RWPE1 (cell line): ENCODE measurements at regions not wholly inside any gene's neighbourhood (a gene's known extent, or its start where the extent isn't known, plus 50 kb on each side); places are given as distances from the start of the nearest gene placed in this dataset.

Source experiments
- CTCF ChIA-PET: fragments of 350-600 bp; sonication (Branson Sonifier 250); formaldehyde crosslinking; extraction: SDS; loops from one replicate; lab custom pipeline; 2021; lab: Yijun Ruan, JAX
- POLR2A ChIA-PET: fragments of 400-600 bp; formaldehyde crosslinking; extraction: SDS; loops from one replicate; lab custom pipeline; 2020; ENCODE audit warnings: antibody characterized with exemption; ENCODE audit not compliant: low non-redundant PET; lab: Yijun Ruan, JAX
- DNase-seq: peaks from one replicate; pipeline ENCODE4 v3.0.0; 2012; ENCODE audit warnings: low spot score
- H3K27ac ChIP-seq: fragments of 450-650 bp; 2 replicates; pipeline ENCODE4 v1.5.1; 2017
- TF ChIP-seq, protein P1 (sequence below): fragments of 450-650 bp; conservative IDR thresholded peaks from 2 replicates; pipeline ENCODE4 v1.5.1; 2017; ENCODE audit warnings: low read depth, mild to moderate bottlenecking

DNA sequence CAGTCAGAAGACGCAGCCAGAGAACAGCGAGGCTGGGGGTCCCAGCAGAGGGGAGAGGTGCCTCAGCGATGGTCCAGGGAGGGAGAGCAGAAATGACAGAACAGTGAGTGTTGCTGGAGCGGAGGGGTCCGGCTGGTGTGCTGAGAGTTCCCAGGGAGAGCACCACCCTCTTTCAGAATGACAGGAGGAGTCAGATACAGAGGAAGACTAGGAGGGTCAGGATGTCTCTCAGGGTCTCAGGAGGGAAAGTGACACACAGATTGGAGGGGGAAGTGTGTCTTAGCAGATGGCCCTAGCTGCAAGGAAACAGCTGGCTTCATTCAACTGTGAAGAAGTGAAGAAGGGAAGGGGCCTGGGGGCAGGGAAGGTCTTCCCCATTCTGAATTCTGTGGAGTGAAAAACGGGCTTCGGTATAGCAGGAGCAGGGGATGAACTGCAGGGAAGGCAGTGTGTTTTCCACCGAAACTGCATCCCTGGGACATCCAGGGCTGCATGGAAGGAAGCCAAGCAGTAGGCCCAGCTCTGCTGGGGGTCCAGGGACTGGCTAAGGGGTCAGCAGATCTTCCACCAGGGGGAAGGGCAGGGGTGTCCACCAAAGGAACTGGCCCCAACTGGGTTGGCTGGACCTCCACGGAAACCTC lies 90.0 kb upstream of the OTOS start:
- H3K27ac ChIP-seq, result no peak overlapping the region
- POLR2A ChIA-PET, result no interaction called here
- no peak for DNase-seq
- CTCF ChIA-PET, result interaction anchor here (0.6 to 1.1 kb wide), 3 partner anchors 117 to 226 kb away, joined by 3 read pairs; no protein-coding TSS in a partner anchor
- TF ChIP-seq, protein P1, sequence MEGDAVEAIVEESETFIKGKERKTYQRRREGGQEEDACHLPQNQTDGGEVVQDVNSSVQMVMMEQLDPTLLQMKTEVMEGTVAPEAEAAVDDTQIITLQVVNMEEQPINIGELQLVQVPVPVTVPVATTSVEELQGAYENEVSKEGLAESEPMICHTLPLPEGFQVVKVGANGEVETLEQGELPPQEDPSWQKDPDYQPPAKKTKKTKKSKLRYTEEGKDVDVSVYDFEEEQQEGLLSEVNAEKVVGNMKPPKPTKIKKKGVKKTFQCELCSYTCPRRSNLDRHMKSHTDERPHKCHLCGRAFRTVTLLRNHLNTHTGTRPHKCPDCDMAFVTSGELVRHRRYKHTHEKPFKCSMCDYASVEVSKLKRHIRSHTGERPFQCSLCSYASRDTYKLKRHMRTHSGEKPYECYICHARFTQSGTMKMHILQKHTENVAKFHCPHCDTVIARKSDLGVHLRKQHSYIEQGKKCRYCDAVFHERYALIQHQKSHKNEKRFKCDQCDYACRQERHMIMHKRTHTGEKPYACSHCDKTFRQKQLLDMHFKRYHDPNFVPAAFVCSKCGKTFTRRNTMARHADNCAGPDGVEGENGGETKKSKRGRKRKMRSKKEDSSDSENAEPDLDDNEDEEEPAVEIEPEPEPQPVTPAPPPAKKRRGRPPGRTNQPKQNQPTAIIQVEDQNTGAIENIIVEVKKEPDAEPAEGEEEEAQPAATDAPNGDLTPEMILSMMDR, result no peak

DNA sequence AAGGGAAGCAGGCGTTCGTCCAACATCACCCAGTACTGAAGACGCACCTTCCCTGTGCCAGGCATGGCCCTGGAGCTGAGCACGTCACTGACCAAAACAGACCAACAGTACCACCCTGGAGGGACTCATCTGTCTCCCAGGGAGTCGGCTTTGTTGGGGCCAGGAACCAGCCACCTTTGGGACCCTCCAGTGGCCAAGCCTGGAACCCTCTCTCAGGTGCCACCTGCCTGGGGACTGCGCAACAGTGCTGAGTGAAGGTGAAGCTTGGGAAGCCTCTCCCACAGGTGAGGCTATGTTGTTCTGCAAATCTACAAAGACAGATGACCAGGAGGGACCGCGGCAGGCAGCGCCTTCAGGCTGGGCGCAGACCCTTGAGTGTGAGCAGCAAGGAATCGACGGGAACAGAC lies 91.4 kb upstream of the OTOS start:
- ChIA-PET CTCF (interaction anchor here (0.8 to 2.7 kb wide), 5 partner anchors 82 to 207 kb away, joined by 3 to 17 read pairs (median 6); partner anchors contain the start of gene GPC1), POLR2A (no interaction called here)
- TF ChIP-seq, protein P1, result no peak
- DNase-seq, result no peak
- no peak overlapping the region for H3K27ac ChIP-seq

DNA sequence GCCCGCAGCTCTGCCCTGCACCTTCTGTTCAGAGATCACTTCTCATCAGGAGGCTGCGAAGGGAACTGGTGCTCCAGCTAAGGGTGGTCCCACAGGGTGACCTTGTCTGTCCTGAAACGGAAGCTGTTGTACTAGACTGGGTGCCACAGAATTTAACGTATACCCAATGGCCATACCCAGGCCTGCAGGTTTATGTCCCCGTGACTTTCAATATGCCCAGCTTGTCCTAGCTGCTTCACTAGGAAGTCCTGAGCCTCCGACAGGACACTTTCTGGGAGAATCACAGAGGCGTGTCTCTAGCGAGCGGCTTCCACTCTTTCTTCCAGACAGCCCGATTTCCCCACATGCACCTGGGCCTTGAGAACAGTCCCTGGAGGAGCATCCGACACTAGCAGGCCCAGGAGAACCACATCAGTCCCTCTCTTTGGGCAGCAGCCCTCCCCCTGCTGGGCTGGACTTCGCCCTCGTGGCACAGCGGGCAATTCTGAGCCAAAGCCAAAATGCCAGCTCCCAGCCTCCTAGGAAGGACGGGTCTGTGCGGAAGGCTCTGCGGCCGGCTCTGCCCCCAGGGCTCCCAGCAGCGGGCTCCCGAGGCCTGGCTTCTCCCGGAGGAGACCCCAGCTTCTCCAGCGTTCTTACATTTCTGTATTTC lies 91.9 kb upstream of the OTOS start:
- DNase-seq, result no peak
- H3K27ac ChIP-seq, result peak overlapping the region; percentile 68
- TF ChIP-seq, protein P1, result no peak
- ChIA-PET CTCF (interaction anchor here (0.6 to 2.7 kb wide), 12 partner anchors 82 to 215 kb away, joined by 3 to 17 read pairs (median 4); partner anchors contain the start of gene GPC1), POLR2A (no interaction called here)

DNA sequence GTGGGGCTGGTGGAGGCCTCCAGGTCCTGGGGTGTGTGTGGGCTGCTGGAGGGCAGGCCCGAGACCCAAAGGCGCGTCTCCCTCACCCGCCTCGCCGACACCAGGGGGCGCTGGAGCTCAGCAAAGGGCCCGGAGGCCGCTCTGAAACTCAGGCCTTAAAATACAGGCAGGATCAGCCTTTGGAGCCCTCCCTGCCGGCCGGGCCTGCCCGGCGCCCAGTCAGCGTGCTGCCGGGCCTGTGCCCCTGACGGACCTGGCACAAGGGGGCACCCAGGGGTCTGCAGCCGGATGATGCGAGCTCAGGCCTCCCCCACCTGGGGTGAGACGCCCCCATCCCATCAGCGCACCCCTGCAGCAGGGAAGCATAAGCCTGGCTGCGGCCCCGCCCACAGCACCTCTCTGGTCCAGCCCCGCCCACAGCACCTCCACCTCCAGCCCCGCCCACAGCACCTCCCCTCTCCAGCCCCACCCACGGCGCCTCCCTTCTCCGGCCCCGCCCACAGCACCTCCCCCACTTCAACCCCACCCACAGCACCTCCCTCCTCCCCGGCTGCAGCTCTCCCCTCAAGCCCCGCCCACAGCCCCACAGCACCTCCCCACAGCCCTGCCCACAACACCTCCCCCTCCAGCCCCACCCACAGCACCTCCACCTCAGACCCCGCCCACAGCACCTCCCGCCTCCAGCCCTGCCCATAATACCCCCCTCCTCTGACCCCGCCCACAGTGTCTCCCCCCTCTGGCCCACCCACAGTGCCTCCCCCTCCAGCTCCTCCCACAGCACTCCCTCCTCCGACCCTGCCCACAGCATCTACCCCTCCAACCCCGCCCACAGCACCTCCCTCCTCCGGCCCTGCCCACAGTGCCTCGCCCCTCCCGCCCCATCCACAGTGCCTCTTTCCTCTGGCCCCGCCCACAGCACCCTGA lies 92.8 kb upstream of the OTOS start:
- ChIA-PET POLR2A (interaction anchor here (0.6 kb wide), 1 partner anchor 74 kb away, joined by 6 read pairs; no protein-coding TSS in a partner anchor), CTCF (interaction anchor here (0.6 to 2.7 kb wide), 13 partner anchors 15 to 222 kb away, joined by 3 to 17 read pairs (median 3); partner anchors contain the start of gene GPC1)
- peak; percentile 98 for DNase-seq

DNA sequence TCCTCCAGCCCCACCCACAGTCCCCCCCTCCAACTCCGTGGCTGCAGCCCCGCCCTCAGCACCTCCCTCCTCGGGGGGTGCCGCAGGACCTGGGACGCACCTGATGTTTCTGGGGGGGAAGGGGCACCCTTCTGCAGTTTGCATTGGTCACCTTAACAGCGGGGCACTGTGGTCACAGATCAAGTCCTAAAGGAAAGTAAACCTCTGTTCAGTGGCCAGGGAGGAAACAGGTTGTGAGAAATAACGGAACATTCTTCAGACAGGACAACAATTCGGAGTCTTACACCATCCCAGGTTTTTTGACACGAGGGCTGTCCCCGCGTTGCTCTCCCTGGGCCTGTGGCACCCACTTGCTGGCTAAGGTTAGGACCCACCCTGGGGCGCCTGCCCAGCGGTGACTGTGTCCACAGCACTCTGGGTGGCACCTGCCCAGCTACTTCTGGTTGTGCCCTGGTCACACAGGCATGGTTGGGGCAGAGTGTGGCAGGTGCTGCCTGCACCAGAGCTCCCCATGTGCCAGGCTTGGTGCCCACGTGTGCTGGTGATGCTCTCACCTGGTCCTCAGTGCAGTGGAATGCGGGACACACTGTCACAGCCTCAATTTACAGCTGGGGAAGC lies 93.5 kb upstream of the OTOS start:
- POLR2A ChIA-PET, result interaction anchor here (0.6 kb wide), 1 partner anchor 74 kb away, joined by 6 read pairs; no protein-coding TSS in a partner anchor
- DNase-seq, result no peak
- TF ChIP-seq, protein P1, result no peak
- peak overlapping the region; percentile 71 for H3K27ac ChIP-seq
- CTCF ChIA-PET, result interaction anchor here (0.7 to 2.0 kb wide), 5 partner anchors 84 to 221 kb away, joined by 3 to 15 read pairs (median 3); partner anchors contain the start of gene GPC1

More for the DNA sequence above, 92.8 kb upstream of the OTOS start:
- TF ChIP-seq, protein P1, result peak; percentile 84
- H3K27ac ChIP-seq, result peak overlapping the region; percentile 71
